H1 (cell line): ENCODE measurements at regions not wholly inside any gene's neighbourhood (a gene's known extent, or its start where the extent isn't known, plus 50 kb on each side); places are given as distances from the start of the nearest gene placed in this dataset.

Experiments
- ATF2 ChIP-seq: IDR thresholded peaks from 2 replicates; pipeline ENCODE4 v1.6.1; 2012; ENCODE audit warnings: low read length, inconsistent platforms
- CBX5 ChIP-seq: fragments of 300-800, 300-1000 bp; sonication (generic); IDR thresholded peaks from 2 replicates; pipeline ENCODE4 v1.7.1; 2016; ENCODE audit warnings: antibody characterized with exemption, low read length, low read depth
- CEBPB ChIP-seq: IDR thresholded peaks from 2 replicates; pipeline ENCODE4 v1.6.1; 2012; ENCODE audit warnings: low read depth, low read length
- CTCF ChIP-seq, 3 experiments: IDR thresholded peaks; 1 replicate in 2 of 3; 2 replicates in 1 of 3; pipeline versions ENCODE4 v1.5.1 to v1.6.1; 2011; ENCODE audit warnings: low read length in 3 of 3, mild to moderate bottlenecking in 3 of 3, inconsistent platforms in 2 of 3, low read depth in 1 of 3, moderate library complexity in 1 of 3; ENCODE audit not compliant: insufficient read depth in 1 of 3; ENCODE audit errors: control extremely low read depth in 1 of 3
- EP300 ChIP-seq, 2 experiments: IDR thresholded peaks; 1 replicate in 1 of 2; 2 replicates in 1 of 2; pipeline ENCODE4 v1.6.1; 2011 to 2012; ENCODE audit warnings: low read depth in 2 of 2, low read length in 2 of 2, mild to moderate bottlenecking in 2 of 2, borderline replicate concordance in 1 of 2, inconsistent platforms in 1 of 2, moderate library complexity in 1 of 2
- JUN ChIP-seq: IDR thresholded peaks from 2 replicates; pipeline ENCODE4 v1.6.1; 2011; ENCODE audit warnings: low read depth, mild to moderate bottlenecking, improper control_type of control experiment, low read length
- MAX ChIP-seq: IDR thresholded peaks from 2 replicates; pipeline ENCODE4 v1.6.1; 2012; ENCODE audit warnings: inconsistent platforms
- POLR2A ChIP-seq, 2 experiments: IDR thresholded peaks; 1 replicate in 1 of 2; 2 replicates in 1 of 2; pipeline ENCODE4 v1.6.1; 2011; ENCODE audit warnings: low read depth in 2 of 2, low read length in 2 of 2, mild to moderate bottlenecking in 2 of 2; ENCODE audit errors: control extremely low read depth in 1 of 2
- SP1 ChIP-seq: IDR thresholded peaks from 2 replicates; pipeline ENCODE4 v1.6.1; 2011; ENCODE audit warnings: low read depth, low read length
- SP4 ChIP-seq: IDR thresholded peaks from 2 replicates; pipeline ENCODE4 v1.6.1; 2012; ENCODE audit warnings: low read length, inconsistent platforms
- SRF ChIP-seq: IDR thresholded peaks from 2 replicates; pipeline ENCODE4 v1.6.1; 2011; ENCODE audit warnings: mild to moderate bottlenecking, low read depth, low read length, moderate library complexity
- USF2 ChIP-seq: IDR thresholded peaks from 2 replicates; pipeline ENCODE4 v1.6.1; 2011; ENCODE audit warnings: low read length, improper control_type of control experiment
- ZNF274 ChIP-seq: IDR thresholded peaks from 2 replicates; pipeline ENCODE4 v1.7.0; 2012; ENCODE audit warnings: low read length, borderline replicate concordance; ENCODE audit errors: extremely low read depth

- no peak for TF ChIP-seq CTCF (IDR thresholded peaks at IDR 0.05; ENCODE audit: control extremely low read depth in 1 of 3, insufficient read depth in 1 of 3, low read depth in 1 of 3, low read length in 3 of 3)
- no peak for TF ChIP-seq JUN
- TF ChIP-seq ATF2 = no peak
- TF ChIP-seq CBX5 = no peak
- TF ChIP-seq SP4 = no peak
- no peak for TF ChIP-seq ZNF274
- no peak for TF ChIP-seq CEBPB
- TF ChIP-seq SP1 = no peak
- no peak for TF ChIP-seq POLR2A (IDR thresholded peaks at IDR 0.05; ENCODE audit: control extremely low read depth in 1 of 2, low read depth in 2 of 2, low read length in 2 of 2)
- TF ChIP-seq EP300 (IDR thresholded peaks at IDR 0.05; ENCODE audit: borderline replicate concordance in 1 of 2, low read depth in 2 of 2, low read length in 2 of 2) = no peak
- no peak for TF ChIP-seq USF2
- TF ChIP-seq MAX = no peak
- TF ChIP-seq SRF = no peak
Observed at GRCh38 chr4:145427221-145427620, 54.4 kb upstream of the SMAD1 start.
